HCT116 (cell line): ENCODE measurements at regions not wholly inside any gene's neighbourhood (a gene's known extent, or its start where the extent isn't known, plus 50 kb on each side); places are given as distances from the start of the nearest gene placed in this dataset.
"Not testable (repeated sequence)": the region's sequence is repeated elsewhere in the genome, so short reads cannot be mapped to it uniquely, and the experiment has no call there.

Experiments
- ATAC-seq: fragments of 200-7000 bp; cut with Tn5 transposase; 2 replicates; pipeline ENCODE4 v1.9.1; 2020; ENCODE audit warnings: mild to moderate bottlenecking, moderate library complexity
- BruUV-seq: library from RNA; stranded (reverse); fragments of 400-500 nt; replicated peaks from 2 replicates; lab custom pipeline; 2021; lab: Mats Ljungman, UMichigan
- CTCF ChIA-PET: fragments of 300-600 bp; sonication (Branson Sonifier 250); formaldehyde crosslinking; loops from one replicate; lab custom pipeline; 2021; ENCODE audit warnings: antibody characterized with exemption; lab: Charles Lee
- POLR2A ChIA-PET: fragments of 300-600, 350-600 bp; sonication (Branson Sonifier 250); formaldehyde crosslinking; loops from one replicate; lab custom pipeline; 2021; ENCODE audit warnings: antibody characterized with exemption; lab: Charles Lee
- RAD21 ChIA-PET, 2 experiments: fragments of 300-600 bp; sonication (Branson Sonifier 250); formaldehyde crosslinking; loops; one replicate each; lab custom pipeline; 2023; ENCODE audit warnings: low total read pairs in 2 of 2; ENCODE audit not compliant: uncharacterized antibody in 2 of 2, unreplicated experiment in 2 of 2, low non-redundant PET in 1 of 2; lab: Charles Lee
- DNase-seq: peaks from one replicate; pipeline ENCODE4 v3.0.0-alpha.2; 2010; ENCODE audit warnings: low read depth, low spot score
- H2AFZ ChIP-seq: fragments of 200-600 bp; shearing (Covaris generic), sonication (generic); 2 replicates; pipeline ENCODE4 v1.6.1; 2017; ENCODE audit warnings: low read depth, mixed run types, mixed read lengths, antibody characterized with exemption, low read length; ENCODE audit not compliant: poor library complexity, severe bottlenecking
- H3K27ac ChIP-seq: 2 replicates; pipeline ENCODE4 v1.5.1; 2012; ENCODE audit warnings: low read depth, low read length
- H3K27me3 ChIP-seq: fragments of 200-600 bp; sonication (generic); 2 replicates; pipeline ENCODE4 v1.6.1; 2016; ENCODE audit warnings: mixed run types, low read length, mixed read lengths; ENCODE audit not compliant: insufficient read depth
- H3K36me3 ChIP-seq, 2 experiments: fragments of 200-500 bp in 1 of 2; fragments of 200-600 bp in 1 of 2; sonication (Bioruptor generic) in 1 of 2; sonication (generic) in 1 of 2; 2 replicates each; pipeline versions ENCODE4 v1.5.1 to v1.6.1; 2014 to 2016; ENCODE audit warnings: low read length in 2 of 2, inconsistent platforms in 1 of 2, mixed read lengths in 1 of 2, mixed run types in 1 of 2; ENCODE audit not compliant: insufficient read depth in 2 of 2, control insufficient read depth in 1 of 2
- H3K4me1 ChIP-seq, 2 experiments: fragments of 200-600 bp in 1 of 2; sonication (generic) in 1 of 2; 2 replicates each; pipeline versions ENCODE4 v1.5.1 to v1.6.1; 2012 to 2017; ENCODE audit warnings: low read length in 2 of 2, inconsistent platforms in 1 of 2, mild to moderate bottlenecking in 1 of 2, mixed read lengths in 1 of 2, mixed run types in 1 of 2, moderate library complexity in 1 of 2; ENCODE audit not compliant: insufficient read depth in 2 of 2, control insufficient read depth in 1 of 2
- H3K4me2 ChIP-seq: fragments of 200-600 bp; sonication (generic); 2 replicates; pipeline ENCODE4 v1.6.1; 2017; ENCODE audit warnings: mixed run types, low read length, mixed read lengths
- H3K4me3 ChIP-seq, 2 experiments: fragments of 200-600 bp in 1 of 2; sonication (generic) in 1 of 2; replicated peaks in 1 of 2; 2 replicates each; pipeline ENCODE4 v1.5.1; 2011 to 2016; ENCODE audit warnings: low read length in 2 of 2, control low read depth in 1 of 2, low read depth in 1 of 2, mild to moderate bottlenecking in 1 of 2, mixed read lengths in 1 of 2, mixed run types in 1 of 2
- H3K79me2 ChIP-seq: fragments of 200-600 bp; sonication (generic); 2 replicates; pipeline ENCODE4 v1.6.1; 2017; ENCODE audit warnings: mild to moderate bottlenecking, mixed run types, low read length, moderate library complexity, mixed read lengths; ENCODE audit not compliant: insufficient read depth
- H3K9ac ChIP-seq: fragments of 200-600 bp; sonication (generic); 2 replicates; pipeline ENCODE4 v1.6.1; 2016; ENCODE audit warnings: low read length, mixed read lengths
- H3K9me2 ChIP-seq: fragments of 200-600 bp; sonication (generic), shearing (Covaris generic); 2 replicates; pipeline ENCODE4 v1.6.1; 2017; ENCODE audit warnings: mixed run types, mild to moderate bottlenecking, moderate library complexity; ENCODE audit not compliant: insufficient read depth
- H3K9me3 ChIP-seq, 2 experiments: fragments of 200-500 bp in 1 of 2; fragments of 200-600 bp in 1 of 2; sonication (Bioruptor generic) in 1 of 2; sonication (generic) in 1 of 2; 2 replicates each; pipeline ENCODE4 v1.6.1; 2014 to 2017; ENCODE audit warnings: low read length in 2 of 2, mixed read lengths in 2 of 2, inconsistent platforms in 1 of 2, low read depth in 1 of 2, mild to moderate bottlenecking in 1 of 2, mixed run types in 1 of 2, moderate library complexity in 1 of 2; ENCODE audit not compliant: control insufficient read depth in 1 of 2, insufficient read depth in 1 of 2
- H4K20me1 ChIP-seq: fragments of 200-600 bp; sonication (generic), shearing (Covaris generic); 2 replicates; pipeline ENCODE4 v1.6.1; 2017; ENCODE audit warnings: mixed run types, mild to moderate bottlenecking, moderate library complexity; ENCODE audit not compliant: insufficient read depth
- intact Hi-C: fragments of 100-400 bp; cut with micrococcal nuclease; formaldehyde crosslinking; loops from 2 replicates; pipeline ENCODE4 v1.10.0; 2022
- TF ChIP-seq, protein P1 (sequence below), 3 experiments: fragments of 200-600 bp in 1 of 3; sonication (generic) in 1 of 3; IDR thresholded peaks in 2 of 3; conservative IDR thresholded peaks in 1 of 3; 2 replicates each; pipeline ENCODE4 v1.5.1; 2012 to 2017; ENCODE audit warnings: low read depth in 2 of 3, low read length in 2 of 3, antibody characterized with exemption in 1 of 3, borderline replicate concordance in 1 of 3, control low read depth in 1 of 3, mild to moderate bottlenecking in 1 of 3, mixed read lengths in 1 of 3, mixed run types in 1 of 3, moderate library complexity in 1 of 3; ENCODE audit not compliant: insufficient read depth in 1 of 3
- TF ChIP-seq, protein P2 (sequence below): IDR thresholded peaks from 2 replicates; pipeline ENCODE4 v1.6.1; 2012; ENCODE audit warnings: low read depth

DNA sequence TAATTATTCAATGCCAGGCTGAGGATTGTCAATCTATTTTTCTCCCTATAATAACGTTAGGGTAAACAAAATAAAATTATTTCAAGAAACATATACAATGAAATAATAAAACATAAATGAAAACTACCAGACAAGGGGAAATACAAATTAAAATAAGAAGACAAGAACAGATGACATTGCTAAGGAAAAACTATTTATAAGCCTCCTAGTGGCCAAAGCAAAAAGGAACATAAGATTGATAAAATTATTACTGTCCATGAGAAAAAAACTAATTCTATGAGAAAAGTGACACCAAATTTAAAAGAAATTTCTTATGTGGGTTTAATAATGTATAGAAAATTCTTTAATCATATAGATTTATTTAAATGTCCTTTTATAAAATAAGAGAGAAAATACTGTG lies 294.7 kb downstream of the TTC6 start:
- Histone ChIP-seq H3K79me2 (no peaks in the 10 kb centered on the region), H4K20me1 (no peaks in the 10 kb centered on the region), H3K27me3 (no peaks in the 10 kb centered on the region)
- POLR2A ChIA-PET = no interaction called here
- intact Hi-C loops = no loop called here
- TF ChIP-seq, protein P1, sequence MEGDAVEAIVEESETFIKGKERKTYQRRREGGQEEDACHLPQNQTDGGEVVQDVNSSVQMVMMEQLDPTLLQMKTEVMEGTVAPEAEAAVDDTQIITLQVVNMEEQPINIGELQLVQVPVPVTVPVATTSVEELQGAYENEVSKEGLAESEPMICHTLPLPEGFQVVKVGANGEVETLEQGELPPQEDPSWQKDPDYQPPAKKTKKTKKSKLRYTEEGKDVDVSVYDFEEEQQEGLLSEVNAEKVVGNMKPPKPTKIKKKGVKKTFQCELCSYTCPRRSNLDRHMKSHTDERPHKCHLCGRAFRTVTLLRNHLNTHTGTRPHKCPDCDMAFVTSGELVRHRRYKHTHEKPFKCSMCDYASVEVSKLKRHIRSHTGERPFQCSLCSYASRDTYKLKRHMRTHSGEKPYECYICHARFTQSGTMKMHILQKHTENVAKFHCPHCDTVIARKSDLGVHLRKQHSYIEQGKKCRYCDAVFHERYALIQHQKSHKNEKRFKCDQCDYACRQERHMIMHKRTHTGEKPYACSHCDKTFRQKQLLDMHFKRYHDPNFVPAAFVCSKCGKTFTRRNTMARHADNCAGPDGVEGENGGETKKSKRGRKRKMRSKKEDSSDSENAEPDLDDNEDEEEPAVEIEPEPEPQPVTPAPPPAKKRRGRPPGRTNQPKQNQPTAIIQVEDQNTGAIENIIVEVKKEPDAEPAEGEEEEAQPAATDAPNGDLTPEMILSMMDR (IDR thresholded peaks at IDR 0.05 in 2 of 3, conservative IDR thresholded peaks at IDR 0.05 in 1 of 3; ENCODE audit: borderline replicate concordance in 1 of 3, insufficient read depth in 1 of 3, low read depth in 2 of 3, low read length in 2 of 3) = peak in 2 of 3 experiments; percentile 41 to 46; a peak in 4 of 6 replicates
- TF ChIP-seq, protein P2, sequence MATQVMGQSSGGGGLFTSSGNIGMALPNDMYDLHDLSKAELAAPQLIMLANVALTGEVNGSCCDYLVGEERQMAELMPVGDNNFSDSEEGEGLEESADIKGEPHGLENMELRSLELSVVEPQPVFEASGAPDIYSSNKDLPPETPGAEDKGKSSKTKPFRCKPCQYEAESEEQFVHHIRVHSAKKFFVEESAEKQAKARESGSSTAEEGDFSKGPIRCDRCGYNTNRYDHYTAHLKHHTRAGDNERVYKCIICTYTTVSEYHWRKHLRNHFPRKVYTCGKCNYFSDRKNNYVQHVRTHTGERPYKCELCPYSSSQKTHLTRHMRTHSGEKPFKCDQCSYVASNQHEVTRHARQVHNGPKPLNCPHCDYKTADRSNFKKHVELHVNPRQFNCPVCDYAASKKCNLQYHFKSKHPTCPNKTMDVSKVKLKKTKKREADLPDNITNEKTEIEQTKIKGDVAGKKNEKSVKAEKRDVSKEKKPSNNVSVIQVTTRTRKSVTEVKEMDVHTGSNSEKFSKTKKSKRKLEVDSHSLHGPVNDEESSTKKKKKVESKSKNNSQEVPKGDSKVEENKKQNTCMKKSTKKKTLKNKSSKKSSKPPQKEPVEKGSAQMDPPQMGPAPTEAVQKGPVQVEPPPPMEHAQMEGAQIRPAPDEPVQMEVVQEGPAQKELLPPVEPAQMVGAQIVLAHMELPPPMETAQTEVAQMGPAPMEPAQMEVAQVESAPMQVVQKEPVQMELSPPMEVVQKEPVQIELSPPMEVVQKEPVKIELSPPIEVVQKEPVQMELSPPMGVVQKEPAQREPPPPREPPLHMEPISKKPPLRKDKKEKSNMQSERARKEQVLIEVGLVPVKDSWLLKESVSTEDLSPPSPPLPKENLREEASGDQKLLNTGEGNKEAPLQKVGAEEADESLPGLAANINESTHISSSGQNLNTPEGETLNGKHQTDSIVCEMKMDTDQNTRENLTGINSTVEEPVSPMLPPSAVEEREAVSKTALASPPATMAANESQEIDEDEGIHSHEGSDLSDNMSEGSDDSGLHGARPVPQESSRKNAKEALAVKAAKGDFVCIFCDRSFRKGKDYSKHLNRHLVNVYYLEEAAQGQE = no peak
- TF ChIP-seq, all 23 proteins: peak for 1
- Histone ChIP-seq H3K9me2 (no peaks in the 10 kb centered on the region), H3K27ac (no peak overlapping the region), H3K4me3 (no peak overlapping the region), H3K9ac (no peak overlapping the region), H3K36me3 (no peaks in the 10 kb centered on the region), H3K4me2 (no peak overlapping the region), H2AFZ (no peak overlapping the region), H3K4me1 (no peaks in the 10 kb centered on the region), H3K9me3 (no peaks in the 10 kb centered on the region)
- no TSS peak for BruUV-seq
- ATAC-seq (no peak), DNase-seq (no peak)
- ChIA-PET CTCF (no interaction called here), RAD21 (no interaction called here)

DNA sequence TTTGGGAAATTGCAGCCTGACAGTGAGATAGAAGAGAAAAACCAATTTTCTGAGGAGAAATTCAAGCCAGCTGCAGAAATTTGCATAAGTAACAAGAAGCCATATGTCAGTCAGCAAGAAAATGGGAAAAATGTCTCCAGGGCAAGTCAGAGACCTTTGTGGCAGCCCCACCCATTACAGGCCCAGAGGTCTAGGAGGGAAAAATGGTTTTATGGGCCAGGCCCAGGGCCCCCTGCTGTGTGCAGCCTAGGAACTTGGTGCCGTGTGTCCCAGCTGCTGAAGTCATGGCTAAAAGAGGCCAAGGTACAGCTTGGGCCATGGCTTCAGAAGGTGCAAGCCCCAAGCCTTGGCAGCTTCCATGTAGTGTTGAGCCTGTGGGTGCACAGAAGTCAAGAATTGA lies 296.1 kb downstream of the TTC6 start:
- H3K27me3 ChIP-seq, RAD21 ChIA-PET, H3K27ac ChIP-seq, CTCF ChIA-PET, H3K9me2 ChIP-seq, H3K4me1 ChIP-seq, H3K9me3 ChIP-seq, intact Hi-C loops, ATAC-seq, BruUV-seq, H3K4me2 ChIP-seq, H3K79me2 ChIP-seq, H2AFZ ChIP-seq, H3K4me3 ChIP-seq, H4K20me1 ChIP-seq, H3K36me3 ChIP-seq, DNase-seq, H3K9ac ChIP-seq, POLR2A ChIA-PET: not testable (repeated sequence)
